HG02588 (cell line): ENCODE measurements at regions not wholly inside any gene's neighbourhood (a gene's known extent, or its start where the extent isn't known, plus 50 kb on each side); places are given as distances from the start of the nearest gene placed in this dataset.
"Not testable (repeated sequence)": the region's sequence is repeated elsewhere in the genome, so short reads cannot be mapped to it uniquely, and the experiment has no call there.

Experiments
- ATAC-seq: cut with Tn5 transposase; IDR thresholded peaks from one replicate; pipeline ENCODE4 v1.9.1; 2021; ENCODE audit warnings: mild to moderate bottlenecking, moderate library complexity; ENCODE audit not compliant: unreplicated experiment

GRCh38 chr7:65722361-65722792 lies 150.5 kb upstream of the VKORC1L1 start:
- ATAC-seq: no peak

- not testable (repeated sequence) for ATAC-seq
These were observed 145.7 kb upstream of the VKORC1L1 start for GRCh38 chr7:65727182-65727581.

- no peak for ATAC-seq
These were observed 141.7 kb upstream of the VKORC1L1 start for GRCh38 chr7:65731129-65731528.

- no peak for ATAC-seq
These were observed 141.3 kb upstream of the VKORC1L1 start for GRCh38 chr7:65731562-65732035.

- ATAC-seq: no peak
These were observed 128.5 kb upstream of the VKORC1L1 start for GRCh38 chr7:65744406-65744805.

- no peak for ATAC-seq
These were observed 126.5 kb upstream of the VKORC1L1 start for GRCh38 chr7:65746398-65746669.

- no peak for ATAC-seq
These were observed 123.8 kb upstream of the VKORC1L1 start for GRCh38 chr7:65749039-65749438.

- ATAC-seq: no peak
These were observed 123.4 kb upstream of the VKORC1L1 start for GRCh38 chr7:65749518-65749917.

- ATAC-seq: peak; percentile 99
These were observed 122.1 kb upstream of the VKORC1L1 start for GRCh38 chr7:65750511-65751344.

GRCh38 chr7:65754070-65754469 lies 118.8 kb upstream of the VKORC1L1 start:
- ATAC-seq: not testable (repeated sequence)

GRCh38 chr7:65758991-65759390 lies 113.9 kb upstream of the VKORC1L1 start:
- not testable (repeated sequence) for ATAC-seq

- not testable (repeated sequence) for ATAC-seq
These were observed 110.2 kb upstream of the VKORC1L1 start for GRCh38 chr7:65762712-65763111.

- ATAC-seq: not testable (repeated sequence)
These were observed 109.8 kb upstream of the VKORC1L1 start for GRCh38 chr7:65763114-65763513.

GRCh38 chr7:65770473-65771225 lies 102.2 kb upstream of the VKORC1L1 start:
- ATAC-seq: peak; percentile 98

- ATAC-seq: not testable (repeated sequence)
These were observed 101.7 kb upstream of the VKORC1L1 start for GRCh38 chr7:65771226-65771569.

- not testable (repeated sequence) for ATAC-seq
These were observed 96.2 kb upstream of the VKORC1L1 start for GRCh38 chr7:65776677-65777076.

- ATAC-seq: not testable (repeated sequence)
These were observed 82.9 kb upstream of the VKORC1L1 start for GRCh38 chr7:65789943-65790342.

GRCh38 chr7:65791788-65792187 lies 81.1 kb upstream of the VKORC1L1 start:
- not testable (repeated sequence) for ATAC-seq

GRCh38 chr7:65792726-65793125 lies 80.1 kb upstream of the VKORC1L1 start:
- ATAC-seq: not testable (repeated sequence)

- not testable (repeated sequence) for ATAC-seq
These were observed 78.0 kb upstream of the VKORC1L1 start for GRCh38 chr7:65794671-65795391.

GRCh38 chr7:65795392-65795716 lies 77.5 kb upstream of the VKORC1L1 start:
- ATAC-seq: not testable (repeated sequence)

GRCh38 chr7:65796205-65796604 lies 76.7 kb upstream of the VKORC1L1 start:
- no peak for ATAC-seq
